ENCODE measurements at regions not wholly inside any gene's neighbourhood (a gene's known extent, or its start where the extent isn't known, plus 50 kb on each side); places are given as distances from the start of the nearest gene placed in this dataset.

GRCh38 chr10:47053081-47053798, 142.0 kb downstream of the PTPN20 start:
- DNase-seq (ENCODE audit: low spot score in 2 of 2), result no peak
- FAIRE-seq, result no peak

GRCh38 chr10:47054974-47055373, 143.7 kb downstream of the PTPN20 start:
- DNase-seq (ENCODE audit: low spot score in 2 of 2), result no peak
- FAIRE-seq, result no peak

DNA sequence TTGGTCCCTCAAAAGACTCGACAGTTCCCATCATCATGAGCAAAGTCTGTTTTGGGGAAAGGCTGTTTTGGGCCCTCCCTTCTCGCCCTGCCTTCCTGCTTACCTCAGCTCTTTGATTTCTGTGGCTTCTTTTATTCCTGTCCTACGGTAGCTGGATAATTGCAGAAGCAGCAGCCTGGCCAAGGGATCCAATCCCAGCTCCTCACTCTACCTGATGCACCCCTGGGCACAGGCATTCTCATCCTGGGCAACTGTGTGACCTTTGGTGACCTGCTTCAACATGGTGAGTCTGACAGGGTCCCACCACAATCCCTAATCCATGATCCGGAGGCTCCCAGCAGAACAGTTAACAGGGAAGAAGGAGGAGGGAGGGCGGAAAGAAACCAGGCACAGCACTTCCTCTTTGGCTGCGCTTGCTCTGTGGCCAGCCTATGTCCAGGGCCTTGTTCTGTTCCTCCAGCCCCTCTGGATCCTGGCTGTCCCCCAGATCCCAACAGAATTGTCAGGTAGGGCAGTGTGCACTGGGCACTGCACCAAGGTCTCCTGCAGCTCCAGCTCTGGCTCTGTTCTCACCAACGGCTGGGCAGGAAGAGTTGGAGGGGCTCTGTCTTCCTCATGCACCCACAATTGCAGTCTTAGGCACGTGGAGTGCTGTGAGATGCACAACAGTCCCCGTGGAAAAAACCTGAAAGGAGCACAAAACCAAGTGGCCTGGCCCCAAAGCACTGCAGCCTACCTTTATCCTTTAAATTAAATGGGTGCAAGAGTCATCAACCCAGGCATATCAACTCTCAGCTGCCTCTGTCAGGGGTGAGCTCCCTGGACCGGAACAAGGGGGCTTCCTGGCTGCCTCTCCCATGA, 144.4 kb downstream of the PTPN20 start:
- no peak for FAIRE-seq

DNA sequence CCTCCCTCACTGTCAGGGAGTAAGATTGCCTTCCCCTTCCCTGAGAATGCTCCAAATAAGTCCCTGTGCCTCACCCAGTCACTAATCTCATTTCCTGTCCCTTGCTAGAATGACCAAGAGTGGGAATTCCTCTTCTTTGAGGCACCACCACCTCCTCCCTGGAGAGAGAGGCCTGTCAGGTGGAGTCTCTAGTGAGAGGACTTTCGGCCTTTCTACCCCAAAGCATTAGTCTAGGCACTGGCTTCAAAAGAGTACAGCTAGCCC, 145.0 kb downstream of the PTPN20 start:
- FAIRE-seq (no peak), DNase-seq (ENCODE audit: low spot score in 2 of 2) (no peak)

More for the DNA sequence above, 144.4 kb downstream of the PTPN20 start:
- DNase-seq (ENCODE audit: low spot score in 2 of 2), result no peak

DNA sequence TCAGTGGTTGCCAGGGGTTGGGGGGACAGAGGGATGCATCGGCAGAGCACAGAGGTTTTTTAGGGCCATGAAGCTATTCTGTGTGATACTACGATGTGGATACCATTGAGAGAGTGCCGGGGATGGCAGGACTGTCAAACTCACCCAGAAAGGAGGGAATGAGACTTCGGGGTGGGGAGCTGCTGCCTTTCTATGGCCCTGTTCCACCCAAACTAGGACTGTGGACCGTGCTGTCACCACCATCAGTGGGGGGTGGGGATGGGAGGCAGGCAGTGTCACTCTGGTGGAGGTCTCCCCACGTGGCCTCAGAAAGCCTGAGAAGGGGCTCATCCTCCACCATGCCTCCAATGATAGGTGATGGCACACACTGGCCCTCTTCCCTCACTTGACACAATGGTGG, 146.2 kb downstream of the PTPN20 start:
- DNase-seq (ENCODE audit: low spot score in 2 of 2) (no peak), FAIRE-seq (no peak)

DNA sequence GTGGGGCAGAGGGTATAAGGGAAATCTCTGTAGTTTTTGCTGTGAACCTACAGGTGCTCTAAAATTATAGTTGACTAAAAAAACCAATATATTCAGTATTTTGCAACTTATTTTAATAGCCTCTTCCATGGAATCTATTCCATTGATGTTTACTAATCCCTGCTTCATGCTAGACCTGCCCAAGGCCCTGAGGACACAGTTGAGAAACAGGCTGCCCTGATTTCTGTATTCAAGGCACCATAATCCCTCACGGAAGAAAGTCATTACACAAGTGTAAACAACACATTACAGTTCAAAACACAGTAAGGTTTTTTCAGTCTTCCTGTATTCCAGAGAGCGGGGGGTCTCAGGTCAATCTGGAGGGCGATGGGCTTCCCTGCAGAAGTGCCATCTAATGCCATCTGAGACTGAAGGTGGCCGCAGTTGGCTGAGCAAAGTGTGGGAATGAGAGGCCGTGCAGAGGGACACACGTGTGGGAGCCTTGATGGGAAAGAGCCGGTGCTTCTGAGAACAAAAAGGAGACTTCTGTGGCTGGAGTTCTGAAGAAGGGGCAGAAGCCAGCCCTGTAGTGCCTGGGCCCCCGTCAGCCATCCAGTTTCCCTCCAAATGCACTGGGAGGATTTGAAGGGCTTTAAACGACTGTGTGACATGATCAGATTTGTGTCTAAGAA, 146.9 kb downstream of the PTPN20 start:
- no peak for DNase-seq (ENCODE audit: low spot score in 2 of 2)

GRCh38 chr10:47058961-47059391, 147.7 kb downstream of the PTPN20 start:
- no peak for FAIRE-seq
- no peak for DNase-seq (ENCODE audit: low spot score in 2 of 2)

More for the DNA sequence above, 146.9 kb downstream of the PTPN20 start:
- no peak for FAIRE-seq

DNA sequence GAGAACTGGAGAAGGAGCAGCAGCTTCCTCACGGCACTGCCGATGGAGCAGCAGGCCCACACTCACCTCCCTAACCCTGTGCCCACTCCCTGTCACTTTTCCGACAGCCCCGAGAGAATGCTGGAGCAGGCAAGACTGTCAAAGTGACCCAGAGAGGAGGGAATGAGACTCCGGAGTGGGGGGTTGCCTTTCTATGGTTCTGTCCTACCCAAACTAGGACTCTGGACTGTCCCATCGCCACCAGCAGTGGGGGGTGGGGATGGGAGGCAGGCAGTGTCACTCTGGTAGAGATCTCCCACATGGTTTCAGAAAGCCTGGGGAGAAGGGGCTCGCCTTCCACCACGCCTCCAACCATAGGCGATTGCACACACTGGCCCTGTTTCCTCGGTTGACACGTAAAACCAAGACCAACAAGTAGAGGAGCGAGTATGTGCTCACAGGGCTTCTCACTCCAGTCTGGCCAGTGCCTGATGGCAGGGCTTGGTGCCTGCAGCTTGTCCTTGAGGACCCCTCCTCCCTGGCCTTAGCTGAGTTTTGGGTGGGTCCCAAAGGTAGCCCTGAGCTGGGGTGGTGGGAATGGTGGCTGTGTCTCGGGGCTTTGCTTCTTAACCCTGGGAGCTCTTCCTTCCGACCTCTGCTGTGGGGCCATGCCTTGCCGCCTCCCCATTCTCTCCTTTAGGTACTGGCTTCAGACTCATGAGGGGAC, 148.5 kb downstream of the PTPN20 start:
- no peak for FAIRE-seq

DNA sequence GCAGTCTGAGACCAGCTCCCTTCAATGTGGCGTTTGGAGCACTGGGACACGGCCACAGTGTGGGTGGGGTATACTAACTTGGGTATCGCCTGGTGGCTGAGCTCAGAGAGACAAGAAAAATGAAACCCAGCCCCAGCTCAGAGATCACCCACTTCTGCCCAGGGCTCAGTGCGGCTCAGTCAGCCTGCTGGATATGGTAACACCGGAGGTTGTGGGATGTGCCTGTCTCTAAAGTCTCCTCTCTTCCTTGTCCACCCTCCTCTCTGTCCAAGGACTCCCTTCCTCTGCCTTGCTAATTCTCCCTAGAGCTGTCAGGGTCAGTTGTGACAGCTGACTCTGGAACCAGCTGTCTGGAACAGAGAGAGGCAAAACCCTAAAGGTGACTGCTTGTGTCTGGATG, 149.1 kb downstream of the PTPN20 start:
- FAIRE-seq (no peak), DNase-seq (ENCODE audit: low spot score in 2 of 2) (no peak)

More for the DNA sequence above, 148.5 kb downstream of the PTPN20 start:
- DNase-seq (ENCODE audit: low spot score in 2 of 2), result no peak

DNA sequence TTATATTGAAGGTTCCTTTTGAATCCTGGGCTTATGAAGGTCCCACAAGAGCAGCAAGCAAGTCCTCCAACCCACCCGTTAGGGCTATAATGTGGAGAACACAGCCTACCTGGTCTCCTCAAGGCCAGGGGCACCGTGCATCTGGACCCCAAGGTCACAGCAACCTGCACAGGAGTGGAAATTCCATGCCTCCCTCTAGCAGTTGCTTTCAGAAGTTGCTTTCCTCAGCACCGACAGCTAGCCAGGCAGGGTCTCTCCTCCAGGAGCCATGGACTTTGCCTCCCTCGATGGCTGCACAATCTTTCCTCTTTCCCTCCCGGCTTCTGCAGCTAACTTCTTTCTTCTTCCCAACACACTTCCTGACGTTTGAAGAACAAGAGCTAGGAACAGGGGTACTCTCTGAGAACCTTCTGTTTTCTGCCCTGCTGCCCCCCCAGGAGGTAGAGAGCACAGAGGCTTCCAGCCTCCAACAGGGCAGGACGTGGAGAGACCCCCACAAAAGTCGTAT, 149.8 kb downstream of the PTPN20 start:
- no peak for FAIRE-seq

GRCh38 chr10:47061776-47062175, 150.5 kb downstream of the PTPN20 start:
- DNase-seq (ENCODE audit: low spot score in 2 of 2) (no peak), FAIRE-seq (no peak)

More for the DNA sequence above, 149.8 kb downstream of the PTPN20 start:
- DNase-seq (ENCODE audit: low spot score in 2 of 2), result no peak

DNA sequence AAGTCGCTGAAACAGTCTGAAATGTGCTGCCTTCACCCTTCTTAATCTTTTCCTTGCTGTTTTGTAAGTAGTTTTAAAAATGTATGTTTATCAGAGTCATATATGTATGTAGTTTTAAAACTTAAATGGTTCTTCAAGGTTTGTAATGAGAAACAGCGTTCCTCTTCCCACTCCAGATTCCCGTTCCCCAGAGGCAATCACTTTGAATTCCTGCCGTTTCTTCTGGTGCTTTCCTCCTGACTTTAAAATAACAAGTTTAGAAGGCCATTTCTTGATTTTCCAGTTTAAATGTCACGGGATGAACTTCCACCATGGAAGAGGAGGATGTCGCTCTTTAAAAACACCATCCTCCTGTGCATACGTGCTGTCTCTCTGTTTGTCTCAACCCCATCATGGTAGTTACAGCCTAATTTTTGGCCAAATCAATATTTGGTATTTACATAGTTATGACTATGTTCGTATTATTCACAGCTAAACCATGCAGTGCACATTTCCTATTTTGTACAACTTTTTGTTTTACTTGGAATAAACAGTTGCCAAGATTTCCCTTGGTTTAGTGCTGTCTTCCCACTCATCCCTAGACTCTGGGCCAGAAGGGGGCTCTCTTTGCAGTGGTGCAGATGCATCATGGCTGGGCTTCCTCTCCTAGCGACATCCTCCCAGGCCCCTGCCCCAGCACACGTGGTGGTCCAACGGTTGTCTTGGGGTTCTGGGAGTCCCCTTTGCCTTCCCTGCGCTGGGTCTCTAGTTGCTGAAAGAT, 151.4 kb downstream of the PTPN20 start:
- no peak for FAIRE-seq
- DNase-seq (ENCODE audit: low spot score in 2 of 2), result no peak

DNA sequence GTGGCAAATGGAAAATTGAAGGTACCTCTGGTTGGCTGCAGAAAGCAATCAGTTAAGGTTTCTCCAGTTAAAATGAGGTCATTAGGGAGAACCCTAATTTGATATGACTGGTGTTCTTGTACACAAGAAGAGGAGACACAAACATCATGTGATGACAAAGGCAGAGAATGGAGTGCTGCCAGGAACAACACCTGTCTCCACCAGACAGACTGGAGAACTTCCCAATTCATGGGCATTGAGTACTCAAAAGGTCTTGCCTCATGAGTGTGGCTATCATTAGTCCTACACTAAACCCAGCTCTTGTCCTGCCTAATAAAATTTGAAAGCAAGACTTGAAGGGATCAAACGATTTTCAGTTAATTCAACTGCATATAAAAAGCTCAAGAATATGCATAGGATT, 152.6 kb downstream of the PTPN20 start:
- no peak for DNase-seq (ENCODE audit: low spot score in 2 of 2)
- no peak for FAIRE-seq

GRCh38 chr10:47065903-47066302, 154.7 kb downstream of the PTPN20 start:
- FAIRE-seq, result no peak
- DNase-seq (ENCODE audit: low spot score in 2 of 2), result no peak

GRCh38 chr10:47067949-47068940, 157.0 kb downstream of the PTPN20 start:
- DNase-seq (ENCODE audit: low spot score in 2 of 2), result no peak
- FAIRE-seq, result no peak

- FAIRE-seq (no peak), DNase-seq (ENCODE audit: low spot score in 2 of 2) (no peak)
Measured at GRCh38 chr10:47070541-47070940, 159.3 kb downstream of the PTPN20 start.

- no peak for DNase-seq (ENCODE audit: low spot score in 2 of 2)
- no peak for FAIRE-seq
Measured at GRCh38 chr10:47071891-47072290, 160.7 kb downstream of the PTPN20 start.

DNA sequence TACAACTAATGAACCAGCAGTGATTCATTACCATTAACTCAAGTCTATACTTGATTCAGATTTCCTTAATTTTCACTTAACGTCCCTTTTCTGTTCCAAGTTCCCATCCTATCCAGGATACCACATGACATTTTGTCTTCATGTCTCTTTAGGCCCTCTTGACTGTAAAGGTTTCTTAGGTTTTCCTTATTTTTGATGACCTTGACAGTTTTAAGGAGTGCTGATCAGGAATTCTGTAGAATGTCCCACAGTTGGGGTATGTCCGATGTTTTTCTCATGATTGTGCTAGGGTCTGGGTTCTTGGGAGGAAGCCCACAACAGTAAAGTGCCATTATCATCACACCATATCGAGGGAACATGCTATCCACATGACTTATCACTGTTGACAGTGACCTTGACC, 162.7 kb downstream of the PTPN20 start:
- FAIRE-seq (no peak), DNase-seq (ENCODE audit: low spot score in 2 of 2) (no peak)

DNA sequence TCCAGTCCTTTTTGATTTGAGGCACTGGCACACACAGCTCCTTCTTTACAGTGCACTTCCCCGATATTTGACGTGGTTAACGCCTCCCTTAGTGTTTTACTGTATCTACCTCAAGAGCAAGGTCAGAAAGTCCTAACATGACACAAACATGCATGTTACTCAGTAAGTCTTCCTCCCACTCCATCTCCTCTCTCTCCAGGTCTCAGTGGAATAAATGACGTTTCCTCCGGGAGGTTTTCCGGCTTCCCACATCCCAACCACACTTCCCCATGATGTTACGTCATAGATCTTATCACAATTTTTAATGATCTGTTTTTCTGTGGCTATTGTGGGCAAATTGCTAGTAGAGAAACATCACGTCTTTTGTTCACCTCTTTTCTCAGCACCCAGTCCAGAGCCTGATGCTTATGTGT, 165.7 kb downstream of the PTPN20 start:
- DNase-seq (ENCODE audit: low spot score in 2 of 2), result no peak
- no peak for FAIRE-seq

Data from frontal cortex (tissue), 3 donors.